H1 (cell line): ENCODE measurements at regions not wholly inside any gene's neighbourhood (a gene's known extent, or its start where the extent isn't known, plus 50 kb on each side); places are given as distances from the start of the nearest gene placed in this dataset.

Experiments
- NANOG ChIP-seq: IDR thresholded peaks from 2 replicates; pipeline ENCODE4 v1.6.1; 2011; ENCODE audit warnings: low read length, low read depth, mild to moderate bottlenecking, inconsistent platforms; ENCODE audit not compliant: insufficient read depth, poor library complexity, severe bottlenecking
- NRF1 ChIP-seq: IDR thresholded peaks from 2 replicates; pipeline ENCODE4 v1.6.1; 2011; ENCODE audit warnings: mild to moderate bottlenecking, low read depth, low read length, improper control_type of control experiment
- POLR2A ChIP-seq, 2 experiments: IDR thresholded peaks; 1 replicate in 1 of 2; 2 replicates in 1 of 2; pipeline ENCODE4 v1.6.1; 2011; ENCODE audit warnings: low read depth in 2 of 2, low read length in 2 of 2, mild to moderate bottlenecking in 2 of 2; ENCODE audit errors: control extremely low read depth in 1 of 2

DNA sequence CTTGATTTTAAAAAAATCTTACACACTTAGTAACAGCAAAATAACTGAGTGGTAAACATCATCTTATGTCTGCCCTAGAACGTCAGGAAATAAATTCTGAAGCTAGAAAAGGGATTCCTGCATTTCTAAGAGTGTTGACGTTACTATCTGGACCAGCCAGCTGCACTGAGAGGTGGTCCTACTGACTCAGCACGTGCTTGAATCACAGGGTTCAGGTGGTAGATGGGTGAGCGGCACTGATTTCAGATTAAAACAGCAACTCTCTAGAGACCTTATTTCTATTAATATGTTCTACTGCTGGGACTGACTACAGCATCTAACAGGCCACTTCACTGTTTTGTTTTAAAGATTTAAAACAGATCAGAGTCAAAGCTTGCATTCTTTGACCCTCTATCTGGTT, 377.2 kb downstream of the GABRB3 start:
- TF ChIP-seq POLR2A (IDR thresholded peaks at IDR 0.05; ENCODE audit: control extremely low read depth in 1 of 2, low read depth in 2 of 2, low read length in 2 of 2) (no peak), NANOG (no peak), NRF1 (no peak)
